Right hindlimb (tissue), 1 donor: ENCODE measurements at regions not wholly inside any gene's neighbourhood (a gene's known extent, or its start where the extent isn't known, plus 50 kb on each side); places are given as distances from the start of the nearest gene placed in this dataset.

ENCODE experiments used
- DNase-seq: peaks from one replicate; pipeline ENCODE4 v3.0.0-alpha.2; 2018

GRCh38 chr2:37868866-37869265 is 56.2 kb upstream of the RMDN2 start:
- no peak for DNase-seq

GRCh38 chr2:37869304-37869703 is 55.8 kb upstream of the RMDN2 start:
- no peak for DNase-seq

- no peak for DNase-seq
These were observed 55.3 kb upstream of the RMDN2 start for GRCh38 chr2:37869771-37870170.

DNA sequence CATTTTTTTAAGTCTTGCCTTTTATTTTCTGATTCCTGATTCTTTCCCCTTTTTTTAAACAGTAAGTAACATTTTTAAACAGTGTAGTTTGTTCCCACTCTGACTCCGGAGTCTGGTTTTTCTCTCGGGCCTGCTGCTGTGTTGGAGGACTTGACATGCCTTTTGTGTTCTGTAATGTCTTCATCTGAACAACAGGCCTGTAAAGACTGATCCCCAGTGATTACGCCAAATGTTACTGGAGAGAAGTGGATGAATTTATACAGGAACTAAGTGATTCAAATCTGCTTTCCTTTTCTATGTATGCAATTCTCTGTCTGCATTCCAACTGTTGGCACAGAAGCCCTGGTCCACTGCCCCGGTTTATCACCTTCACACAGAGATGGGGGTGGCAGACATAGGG is 54.3 kb upstream of the RMDN2 start:
- DNase-seq, result no peak

- no peak for DNase-seq
These were observed 53.5 kb upstream of the RMDN2 start for GRCh38 chr2:37871456-37872191.

GRCh38 chr2:37872192-37872750 is 52.8 kb upstream of the RMDN2 start:
- DNase-seq, result no peak

GRCh38 chr2:37873229-37873628 is 51.9 kb upstream of the RMDN2 start:
- DNase-seq, result no peak

GRCh38 chr2:37873749-37874330 is 51.2 kb upstream of the RMDN2 start:
- no peak for DNase-seq

- DNase-seq, result no peak
These were observed 50.6 kb upstream of the RMDN2 start for GRCh38 chr2:37874470-37874869.
